Pancreas (tissue), 10 donors: ENCODE measurements at regions not wholly inside any gene's neighbourhood (a gene's known extent, or its start where the extent isn't known, plus 50 kb on each side); places are given as distances from the start of the nearest gene placed in this dataset.

Source experiments
- ATAC-seq, 4 donors: fragments of 200-7000 bp; cut with Tn5 transposase; one replicate each; pipeline versions ENCODE4 v1.8.0 to v1.9.1; 2020; ENCODE audit warnings: mild to moderate bottlenecking in 4 of 4, moderate library complexity in 4 of 4
- DNase-seq, 6 donors: peaks; one replicate each; pipeline ENCODE4 v3.0.0-alpha.2; 2020
- FAIRE-seq: peaks from 2 replicates; lab custom pipeline; 2012; peaks lifted over from hg19 to GRCh38; lab: Jason Lieb, UNC
- H3K27ac ChIP-seq, 4 donors: fragments of 200-600 bp; sonication (generic); 1 replicate in 3 of 4; 2 replicates in 1 of 4; pipeline versions ENCODE4 v1.5.0 to v1.8.0; 2020
- H3K27me3 ChIP-seq, 4 donors: fragments of 200-600 bp; one replicate each; pipeline ENCODE4 v1.8.0; 2021
- H3K36me3 ChIP-seq, 3 donors: fragments of 200-600 bp; sonication (generic) in 1 of 3; one replicate each; pipeline versions ENCODE4 v1.5.0 to v1.8.0; 2020 to 2021
- H3K4me1 ChIP-seq, 3 donors: fragments of 200-600 bp; one replicate each; pipeline ENCODE4 v1.8.0; 2021
- H3K4me3 ChIP-seq, 4 donors: fragments of 200-600 bp; sonication (generic) in 2 of 4; one replicate each; pipeline versions ENCODE4 v1.5.0 to v1.8.0; 2020 to 2021
- H3K9me3 ChIP-seq, 4 donors: fragments of 200-600 bp; one replicate each; pipeline ENCODE4 v1.8.0; 2021
- CTCF ChIP-seq, 4 donors: fragments of 200-600 bp; sonication (generic) in 3 of 4; IDR thresholded peaks; one replicate each; pipeline versions ENCODE4 v1.5.0 to v1.8.0; 2021; ENCODE audit warnings: antibody characterized with exemption in 4 of 4
- WGBS, 2 donors: extraction: QIAGEN DNeasy Blood & Tissue Kit; methylation state at CpG; one replicate each; pipeline ENCODE4 v1.1.7; 2013; 5-methylcytosine and 5-hydroxymethylcytosine counted together
- intact Hi-C, 3 donors: fragments of 100-400 bp; cut with DNase I; formaldehyde crosslinking; loops; one replicate each; pipeline versions ENCODE4 v1.11.1 to v1.14.2; 2022
- donor health status: healthy with polysubstance abuse.
- donor health status: DM: no; HTN: no; CAD: no; lungs with moderate emphysema.
- donor health status: DM: no; HTN: no; CAD: no.
- donor health status: control.
- donor health status: control.
- donor health status: Bipolar disorder and iron deficiency.
- donor health status: DM: yes; HTN: yes; CAD: no.
- donor health status: DM: no; HTN: no; CAD: no.
- donor health status: DM: no; HTN: no; CAD: no.
- donor health status: DM: yes; HTN: yes; CAD: no.

DNA sequence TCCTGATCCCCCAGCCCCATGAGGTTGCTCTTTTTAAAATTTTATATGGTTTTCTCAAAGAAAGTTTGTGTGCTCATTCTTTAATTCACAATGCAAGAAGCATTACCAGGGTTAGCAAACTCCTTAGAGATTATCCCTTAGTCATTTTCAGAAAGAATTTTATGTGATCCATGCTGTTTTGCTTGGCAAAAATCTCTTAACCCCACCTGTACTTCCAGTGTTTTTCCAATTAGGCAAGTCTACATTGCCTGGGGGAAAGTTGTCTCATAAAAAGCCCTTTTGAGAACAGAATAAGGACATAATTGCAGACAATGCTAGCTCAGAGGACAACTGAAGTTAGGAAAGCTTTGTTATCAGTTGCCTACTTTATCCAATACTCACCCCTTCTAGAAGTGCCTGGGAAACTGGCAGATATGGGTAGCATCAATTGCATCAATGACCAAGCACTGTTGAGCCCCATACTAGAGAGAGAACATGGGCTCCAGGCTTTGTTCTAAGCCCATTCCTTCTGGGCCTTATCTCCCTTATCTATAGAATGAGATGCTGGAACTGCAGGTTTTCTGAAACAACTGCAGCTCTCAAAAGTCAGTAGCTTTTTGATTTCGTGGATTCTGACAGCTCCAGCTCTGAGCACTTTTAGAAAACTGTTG is 265.9 kb upstream of the SPHKAP start:
- Histone ChIP-seq H3K4me3 (no peak overlapping the region), H3K27ac (no peak overlapping the region), H3K27me3 (no peaks in the 10 kb centered on the region), H3K36me3 (no peaks in the 10 kb centered on the region), H3K9me3 (no peaks in the 10 kb centered on the region), H3K4me1 (no peaks in the 10 kb centered on the region)
- intact Hi-C loops: no loop called here
- 36 to 65% methylated on average over 1 of the region's 1 CpG for WGBS, 2 donors
- no peak for ATAC-seq
- TF ChIP-seq CTCF (IDR thresholded peaks at IDR 0.05): no peak
- FAIRE-seq: no peak
- no peak for DNase-seq

DNA sequence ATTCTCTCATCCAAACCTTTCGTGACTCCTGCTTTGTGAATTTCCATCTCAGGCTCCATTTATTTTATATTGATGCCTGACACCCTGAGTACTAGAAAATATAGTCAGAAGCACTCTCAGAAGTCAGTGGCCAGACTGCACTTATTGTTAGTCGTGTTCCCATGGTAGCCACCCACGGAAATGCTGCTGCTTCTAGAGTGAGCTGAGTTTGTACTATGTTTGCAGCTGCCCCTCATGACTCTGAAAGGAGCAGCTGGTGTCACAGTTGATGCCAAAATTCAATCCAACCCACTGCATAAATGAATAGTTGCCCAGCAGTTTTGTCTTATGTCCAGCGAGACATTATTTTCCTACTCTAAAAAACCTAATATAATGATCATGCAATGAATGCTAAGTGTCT is 265.2 kb upstream of the SPHKAP start:
- 66 to 70% methylated on average over 4 of the region's 4 CpGs for WGBS, 2 donors
- DNase-seq: no peak

DNA sequence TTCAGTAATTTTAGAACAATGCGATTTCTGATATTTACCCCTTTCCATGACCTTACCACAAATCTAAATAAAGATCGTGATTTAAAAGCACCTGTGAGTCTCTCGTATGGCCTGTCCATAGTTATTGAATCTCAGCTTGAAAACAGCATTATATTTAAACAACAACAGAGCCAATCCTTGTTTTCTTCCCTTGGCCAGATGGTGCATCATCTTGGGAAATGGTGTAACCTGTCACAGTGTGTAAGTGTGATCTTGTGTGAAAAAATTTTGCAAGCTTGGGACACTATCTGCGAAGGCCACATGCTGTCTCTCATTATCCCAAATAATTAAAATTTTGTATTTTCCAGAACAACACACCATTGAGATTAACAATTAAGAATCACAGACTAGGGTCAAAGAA is 262.7 kb upstream of the SPHKAP start:
- intact Hi-C loops: no loop called here
- 69 to 74% methylated on average over 4 of the region's 4 CpGs for WGBS, 2 donors

More for the DNA sequence above, 265.2 kb upstream of the SPHKAP start:
- H3K36me3 ChIP-seq: no peaks in the 10 kb centered on the region
- H3K27ac ChIP-seq: no peak overlapping the region
- TF ChIP-seq CTCF (IDR thresholded peaks at IDR 0.05): no peak
- no peak overlapping the region for H3K4me3 ChIP-seq
- H3K27me3 ChIP-seq: no peaks in the 10 kb centered on the region
- intact Hi-C loops: no loop called here
- no peaks in the 10 kb centered on the region for H3K4me1 ChIP-seq
- no peak for FAIRE-seq
- ATAC-seq: no peak
- no peaks in the 10 kb centered on the region for H3K9me3 ChIP-seq

DNA sequence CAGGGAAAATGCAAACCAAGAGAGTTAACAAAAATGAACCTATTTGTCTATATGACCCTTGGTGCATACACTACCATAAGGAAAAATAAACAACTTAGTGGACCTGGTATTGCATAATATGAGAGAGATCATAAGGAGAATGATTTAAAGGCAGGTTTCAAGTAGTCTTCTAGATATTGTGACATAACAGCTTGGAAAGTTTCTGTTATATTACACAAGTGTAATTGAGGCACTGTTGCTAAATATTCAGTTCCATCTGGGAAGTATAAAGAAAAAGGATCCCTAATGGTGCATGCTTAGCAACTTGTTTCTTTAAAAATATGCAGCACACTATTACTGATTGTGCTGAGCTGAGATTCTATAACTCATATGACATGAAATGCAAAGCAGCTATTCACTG is 252.2 kb upstream of the SPHKAP start:
- no peak for DNase-seq
- no peaks in the 10 kb centered on the region for H3K36me3 ChIP-seq
- no peak for TF ChIP-seq CTCF (IDR thresholded peaks at IDR 0.05)
- intact Hi-C loops: no loop called here
- no peak overlapping the region for H3K27ac ChIP-seq
- no peaks in the 10 kb centered on the region for H3K9me3 ChIP-seq
- H3K27me3 ChIP-seq: no peaks in the 10 kb centered on the region
- ATAC-seq: no peak
- no peak overlapping the region for H3K4me3 ChIP-seq
- FAIRE-seq: no peak
- H3K4me1 ChIP-seq: no peaks in the 10 kb centered on the region

More for the DNA sequence above, 262.7 kb upstream of the SPHKAP start:
- Histone ChIP-seq H3K27ac (no peak overlapping the region), H3K4me1 (no peaks in the 10 kb centered on the region), H3K4me3 (no peak overlapping the region), H3K9me3 (no peaks in the 10 kb centered on the region), H3K27me3 (no peaks in the 10 kb centered on the region), H3K36me3 (no peaks in the 10 kb centered on the region)
- ATAC-seq (no peak), DNase-seq (no peak), FAIRE-seq (no peak)
- TF ChIP-seq CTCF (IDR thresholded peaks at IDR 0.05): no peak

GRCh38 chr2:228432116-228432515 is 250.6 kb upstream of the SPHKAP start:
- no peak for TF ChIP-seq CTCF (IDR thresholded peaks at IDR 0.05)
- H3K27ac ChIP-seq: no peak overlapping the region
- no peaks in the 10 kb centered on the region for H3K27me3 ChIP-seq
- intact Hi-C loops: no loop called here
- H3K36me3 ChIP-seq: no peaks in the 10 kb centered on the region
- no peak overlapping the region for H3K4me3 ChIP-seq
- no peak for ATAC-seq
- H3K4me1 ChIP-seq: no peaks in the 10 kb centered on the region
- H3K9me3 ChIP-seq: no peaks in the 10 kb centered on the region
- no peak for DNase-seq
- WGBS, 2 donors: 63 to 72% methylated on average over 4 of the region's 4 CpGs
- no peak for FAIRE-seq
